HL-60 (cell line): ENCODE measurements at regions not wholly inside any gene's neighbourhood (a gene's known extent, or its start where the extent isn't known, plus 50 kb on each side); places are given as distances from the start of the nearest gene placed in this dataset.

Experiments
- GABPA ChIP-seq: IDR thresholded peaks from 2 replicates; pipeline ENCODE4 v1.6.1; 2012; ENCODE audit warnings: low read depth
- POLR2AphosphoS5 ChIP-seq: IDR thresholded peaks from 2 replicates; pipeline ENCODE4 v1.6.1; 2012; ENCODE audit warnings: low read depth
- TF ChIP-seq, protein P1 (sequence below): IDR thresholded peaks from one replicate; pipeline ENCODE4 v1.5.1; 2011; ENCODE audit warnings: low read length, control low read depth, inconsistent platforms; ENCODE audit not compliant: insufficient read depth
- TF ChIP-seq, protein P2 (sequence below): IDR thresholded peaks from 2 replicates; pipeline ENCODE4 v1.6.1; 2012; ENCODE audit warnings: low read depth; ENCODE audit not compliant: insufficient replicate concordance

DNA sequence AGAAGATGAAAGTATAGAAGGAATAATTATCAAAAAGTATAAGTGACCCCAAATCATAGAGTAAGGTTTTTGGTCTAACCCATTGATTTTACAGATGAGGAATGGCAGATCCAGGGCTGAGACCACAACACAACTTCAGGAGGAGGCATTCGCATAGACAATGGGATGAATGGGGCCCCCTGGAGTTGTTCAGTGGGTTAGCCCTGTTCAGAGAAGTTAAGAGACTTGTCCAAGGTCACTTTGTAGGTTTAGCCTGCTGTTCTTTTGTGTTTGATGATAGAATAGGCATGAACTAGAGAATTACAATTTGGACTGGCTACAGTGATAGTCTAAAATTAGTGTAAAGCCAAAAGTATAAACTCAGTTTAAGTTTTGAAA is 233.9 kb downstream of the KCNRG start:
- TF ChIP-seq, protein P1, sequence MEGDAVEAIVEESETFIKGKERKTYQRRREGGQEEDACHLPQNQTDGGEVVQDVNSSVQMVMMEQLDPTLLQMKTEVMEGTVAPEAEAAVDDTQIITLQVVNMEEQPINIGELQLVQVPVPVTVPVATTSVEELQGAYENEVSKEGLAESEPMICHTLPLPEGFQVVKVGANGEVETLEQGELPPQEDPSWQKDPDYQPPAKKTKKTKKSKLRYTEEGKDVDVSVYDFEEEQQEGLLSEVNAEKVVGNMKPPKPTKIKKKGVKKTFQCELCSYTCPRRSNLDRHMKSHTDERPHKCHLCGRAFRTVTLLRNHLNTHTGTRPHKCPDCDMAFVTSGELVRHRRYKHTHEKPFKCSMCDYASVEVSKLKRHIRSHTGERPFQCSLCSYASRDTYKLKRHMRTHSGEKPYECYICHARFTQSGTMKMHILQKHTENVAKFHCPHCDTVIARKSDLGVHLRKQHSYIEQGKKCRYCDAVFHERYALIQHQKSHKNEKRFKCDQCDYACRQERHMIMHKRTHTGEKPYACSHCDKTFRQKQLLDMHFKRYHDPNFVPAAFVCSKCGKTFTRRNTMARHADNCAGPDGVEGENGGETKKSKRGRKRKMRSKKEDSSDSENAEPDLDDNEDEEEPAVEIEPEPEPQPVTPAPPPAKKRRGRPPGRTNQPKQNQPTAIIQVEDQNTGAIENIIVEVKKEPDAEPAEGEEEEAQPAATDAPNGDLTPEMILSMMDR: no peak
- TF ChIP-seq, protein P2, sequence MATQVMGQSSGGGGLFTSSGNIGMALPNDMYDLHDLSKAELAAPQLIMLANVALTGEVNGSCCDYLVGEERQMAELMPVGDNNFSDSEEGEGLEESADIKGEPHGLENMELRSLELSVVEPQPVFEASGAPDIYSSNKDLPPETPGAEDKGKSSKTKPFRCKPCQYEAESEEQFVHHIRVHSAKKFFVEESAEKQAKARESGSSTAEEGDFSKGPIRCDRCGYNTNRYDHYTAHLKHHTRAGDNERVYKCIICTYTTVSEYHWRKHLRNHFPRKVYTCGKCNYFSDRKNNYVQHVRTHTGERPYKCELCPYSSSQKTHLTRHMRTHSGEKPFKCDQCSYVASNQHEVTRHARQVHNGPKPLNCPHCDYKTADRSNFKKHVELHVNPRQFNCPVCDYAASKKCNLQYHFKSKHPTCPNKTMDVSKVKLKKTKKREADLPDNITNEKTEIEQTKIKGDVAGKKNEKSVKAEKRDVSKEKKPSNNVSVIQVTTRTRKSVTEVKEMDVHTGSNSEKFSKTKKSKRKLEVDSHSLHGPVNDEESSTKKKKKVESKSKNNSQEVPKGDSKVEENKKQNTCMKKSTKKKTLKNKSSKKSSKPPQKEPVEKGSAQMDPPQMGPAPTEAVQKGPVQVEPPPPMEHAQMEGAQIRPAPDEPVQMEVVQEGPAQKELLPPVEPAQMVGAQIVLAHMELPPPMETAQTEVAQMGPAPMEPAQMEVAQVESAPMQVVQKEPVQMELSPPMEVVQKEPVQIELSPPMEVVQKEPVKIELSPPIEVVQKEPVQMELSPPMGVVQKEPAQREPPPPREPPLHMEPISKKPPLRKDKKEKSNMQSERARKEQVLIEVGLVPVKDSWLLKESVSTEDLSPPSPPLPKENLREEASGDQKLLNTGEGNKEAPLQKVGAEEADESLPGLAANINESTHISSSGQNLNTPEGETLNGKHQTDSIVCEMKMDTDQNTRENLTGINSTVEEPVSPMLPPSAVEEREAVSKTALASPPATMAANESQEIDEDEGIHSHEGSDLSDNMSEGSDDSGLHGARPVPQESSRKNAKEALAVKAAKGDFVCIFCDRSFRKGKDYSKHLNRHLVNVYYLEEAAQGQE: no peak
- TF ChIP-seq POLR2AphosphoS5 (no peak), GABPA (no peak)
